LNCAP (cell line): ENCODE measurements at regions not wholly inside any gene's neighbourhood (a gene's known extent, or its start where the extent isn't known, plus 50 kb on each side); places are given as distances from the start of the nearest gene placed in this dataset.

Experiments
- TF ChIP-seq, protein P1 (sequence below): fragments of 450-650 bp; IDR thresholded peaks from 2 replicates; pipeline ENCODE4 v1.5.1; 2017; ENCODE audit warnings: mild to moderate bottlenecking

DNA sequence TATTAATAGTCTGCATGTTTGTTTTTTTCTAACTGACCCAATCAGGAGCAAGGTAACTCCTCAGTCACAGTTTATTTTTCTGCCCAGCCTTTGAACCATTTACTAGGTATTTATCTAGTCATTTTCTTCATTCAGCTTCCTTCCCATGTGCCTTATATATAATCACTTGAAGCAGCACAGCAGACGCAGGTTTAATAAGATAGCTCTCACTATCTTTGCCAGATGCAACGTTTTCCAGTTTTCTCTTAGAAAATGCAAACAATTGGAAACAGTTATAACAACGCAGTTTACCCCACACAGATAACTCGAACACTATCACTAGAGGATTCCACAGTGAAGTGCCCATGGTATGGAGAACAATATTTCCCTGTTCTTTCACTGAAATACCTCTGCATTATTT, 56.4 kb upstream of the NFKB1 start:
- TF ChIP-seq, protein P1, sequence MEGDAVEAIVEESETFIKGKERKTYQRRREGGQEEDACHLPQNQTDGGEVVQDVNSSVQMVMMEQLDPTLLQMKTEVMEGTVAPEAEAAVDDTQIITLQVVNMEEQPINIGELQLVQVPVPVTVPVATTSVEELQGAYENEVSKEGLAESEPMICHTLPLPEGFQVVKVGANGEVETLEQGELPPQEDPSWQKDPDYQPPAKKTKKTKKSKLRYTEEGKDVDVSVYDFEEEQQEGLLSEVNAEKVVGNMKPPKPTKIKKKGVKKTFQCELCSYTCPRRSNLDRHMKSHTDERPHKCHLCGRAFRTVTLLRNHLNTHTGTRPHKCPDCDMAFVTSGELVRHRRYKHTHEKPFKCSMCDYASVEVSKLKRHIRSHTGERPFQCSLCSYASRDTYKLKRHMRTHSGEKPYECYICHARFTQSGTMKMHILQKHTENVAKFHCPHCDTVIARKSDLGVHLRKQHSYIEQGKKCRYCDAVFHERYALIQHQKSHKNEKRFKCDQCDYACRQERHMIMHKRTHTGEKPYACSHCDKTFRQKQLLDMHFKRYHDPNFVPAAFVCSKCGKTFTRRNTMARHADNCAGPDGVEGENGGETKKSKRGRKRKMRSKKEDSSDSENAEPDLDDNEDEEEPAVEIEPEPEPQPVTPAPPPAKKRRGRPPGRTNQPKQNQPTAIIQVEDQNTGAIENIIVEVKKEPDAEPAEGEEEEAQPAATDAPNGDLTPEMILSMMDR: no peak

DNA sequence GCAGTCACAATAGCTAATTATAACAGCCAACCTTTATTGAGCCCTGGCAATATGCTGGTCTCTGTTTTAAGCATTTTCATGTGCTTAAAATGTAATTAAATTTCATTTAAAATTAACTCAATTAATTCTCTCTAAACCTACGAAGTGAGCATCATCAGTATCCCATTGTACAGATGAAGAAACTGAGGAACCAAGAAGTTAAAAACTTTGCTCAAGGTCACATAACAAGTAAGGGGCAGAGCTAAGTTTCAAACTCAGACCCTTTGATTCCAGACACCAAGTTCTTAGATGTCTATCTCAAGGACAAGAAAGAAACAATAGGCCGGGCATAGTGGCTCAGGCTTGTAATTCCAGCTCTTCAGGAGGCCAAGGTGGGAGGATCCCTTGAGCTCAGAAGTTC, 55.9 kb upstream of the NFKB1 start:
- TF ChIP-seq, protein P1: no peak

DNA sequence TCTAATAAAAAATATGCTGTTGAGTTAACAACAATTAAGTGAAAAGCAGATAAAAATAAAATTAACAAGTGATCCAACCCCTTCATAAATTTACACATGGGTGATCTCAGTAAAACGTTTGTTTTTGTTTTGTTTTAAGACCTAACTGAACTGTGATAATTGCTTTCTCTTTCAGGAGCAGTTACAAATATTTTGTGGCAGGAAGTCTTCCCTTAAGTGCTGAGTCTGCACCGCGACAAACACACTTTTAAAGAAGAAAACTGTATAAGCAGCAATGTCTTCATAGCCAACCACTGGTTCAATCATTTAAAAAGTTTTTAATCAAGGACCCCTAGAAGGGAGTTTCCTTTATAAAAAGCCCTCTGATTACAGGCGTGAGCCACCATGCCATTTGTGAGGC, 53.7 kb upstream of the NFKB1 start:
- TF ChIP-seq, protein P1: no peak

DNA sequence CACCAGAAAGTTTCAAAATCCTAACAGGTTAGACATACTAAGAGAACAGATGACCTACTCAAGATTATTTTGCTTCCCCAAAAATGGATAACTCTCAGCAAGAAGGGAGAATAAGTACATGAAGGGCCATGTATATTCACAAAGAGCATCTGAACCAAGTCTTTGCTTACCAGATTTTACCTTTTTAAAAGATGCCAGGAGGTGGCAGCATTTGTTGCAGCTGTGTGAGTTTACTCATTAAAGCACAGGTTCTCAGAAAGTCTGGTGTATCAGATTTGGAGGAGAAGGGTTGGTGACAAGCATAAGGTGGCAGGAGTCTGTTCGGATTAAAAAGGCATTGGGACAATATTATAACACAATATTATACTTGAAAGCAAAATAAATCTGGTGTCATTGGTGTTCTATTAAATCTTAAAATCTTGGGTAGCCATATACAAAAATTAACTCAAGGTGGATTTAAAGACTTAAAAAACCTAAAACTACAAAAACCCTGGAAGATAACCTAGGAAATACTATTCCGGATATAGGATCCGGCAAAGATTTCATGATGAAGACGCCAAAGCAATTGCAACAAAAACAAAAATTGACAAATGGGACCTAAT, 51.3 kb upstream of the NFKB1 start:
- TF ChIP-seq, protein P1: peak; percentile 59; the same call in 1 of the 2 replicates

DNA sequence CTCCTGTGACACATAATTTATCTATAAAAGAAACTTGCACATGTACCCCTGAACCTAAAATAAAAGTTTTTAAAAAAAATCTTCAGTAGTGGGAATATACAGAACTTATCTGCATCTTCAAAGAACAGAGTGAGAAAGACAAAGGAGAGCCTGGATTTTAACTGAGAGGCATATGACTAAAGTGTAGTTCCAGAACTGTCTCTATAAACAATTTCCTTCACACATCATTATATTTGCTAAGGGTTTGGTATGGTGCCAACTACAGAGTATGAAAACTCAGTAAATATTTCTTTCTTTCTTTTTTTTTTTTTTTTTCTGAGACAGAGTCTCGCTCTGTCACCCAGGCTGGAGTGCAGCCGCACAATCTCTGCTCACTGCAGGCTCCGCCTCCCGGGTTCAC, 49.9 kb upstream of the NFKB1 start:
- TF ChIP-seq, protein P1: no peak
